HepG2 (cell line): ENCODE measurements at regions not wholly inside any gene's neighbourhood (a gene's known extent, or its start where the extent isn't known, plus 50 kb on each side); places are given as distances from the start of the nearest gene placed in this dataset.

Source experiments
- NR3C1 ChIP-seq: sonication (generic); formaldehyde crosslinking; IDR thresholded peaks from 2 replicates; pipeline ENCODE4 v1.4.0; 2020; ENCODE audit warnings: missing genetic modification reagents
- THRA ChIP-seq: sonication (generic); formaldehyde crosslinking; IDR thresholded peaks from 2 replicates; pipeline ENCODE4 v1.4.0; 2020; ENCODE audit warnings: missing genetic modification reagents, borderline replicate concordance
- TRAFD1 ChIP-seq: sonication (generic); formaldehyde crosslinking; IDR thresholded peaks from 2 replicates; pipeline ENCODE4 v1.5.1; 2020; ENCODE audit warnings: missing genetic modification reagents, mild to moderate bottlenecking, borderline replicate concordance
- ZNF646 ChIP-seq: sonication (generic); formaldehyde crosslinking; IDR thresholded peaks from 2 replicates; pipeline ENCODE4 v1.9.0; 2021; ENCODE audit warnings: mild to moderate bottlenecking, missing genetic modification reagents
- ZNF747 ChIP-seq: sonication (generic); formaldehyde crosslinking; IDR thresholded peaks from 2 replicates; pipeline ENCODE4 v1.8.1; 2023; ENCODE audit warnings: missing genetic modification reagents, mild to moderate bottlenecking, borderline replicate concordance
- TF ChIP-seq, protein P1 (sequence below): sonication (generic); formaldehyde crosslinking; IDR thresholded peaks from 2 replicates; pipeline ENCODE4 v1.5.0; 2020; ENCODE audit warnings: mild to moderate bottlenecking, missing genetic modification reagents, borderline replicate concordance

DNA sequence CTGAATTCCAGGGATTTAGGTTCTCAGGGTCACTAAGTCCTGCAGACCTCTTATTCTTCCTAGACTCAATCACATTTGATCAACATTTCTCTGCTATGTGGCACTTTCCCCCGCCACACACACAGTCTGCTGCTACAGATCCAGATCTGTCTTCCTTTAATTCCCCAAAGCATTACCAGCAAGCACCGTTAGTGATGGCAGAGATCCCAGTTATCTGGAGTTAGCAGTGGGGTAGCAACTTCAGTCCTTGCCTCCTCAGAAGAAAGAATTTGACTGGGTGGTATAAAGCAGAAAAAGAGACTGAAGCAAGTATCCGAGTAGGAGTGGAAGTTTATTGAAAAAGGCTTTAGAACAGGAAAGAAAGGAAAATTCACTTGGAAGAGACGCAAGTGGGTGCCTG, 100.4 kb upstream of the ETV3 start (continued):
- TF ChIP-seq THRA (CRISPR knock-in tag): no peak
- no peak for TF ChIP-seq NR3C1 (CRISPR knock-in tag)
- TF ChIP-seq ZNF747 (CRISPR knock-in tag): no peak
- TF ChIP-seq, protein P1, sequence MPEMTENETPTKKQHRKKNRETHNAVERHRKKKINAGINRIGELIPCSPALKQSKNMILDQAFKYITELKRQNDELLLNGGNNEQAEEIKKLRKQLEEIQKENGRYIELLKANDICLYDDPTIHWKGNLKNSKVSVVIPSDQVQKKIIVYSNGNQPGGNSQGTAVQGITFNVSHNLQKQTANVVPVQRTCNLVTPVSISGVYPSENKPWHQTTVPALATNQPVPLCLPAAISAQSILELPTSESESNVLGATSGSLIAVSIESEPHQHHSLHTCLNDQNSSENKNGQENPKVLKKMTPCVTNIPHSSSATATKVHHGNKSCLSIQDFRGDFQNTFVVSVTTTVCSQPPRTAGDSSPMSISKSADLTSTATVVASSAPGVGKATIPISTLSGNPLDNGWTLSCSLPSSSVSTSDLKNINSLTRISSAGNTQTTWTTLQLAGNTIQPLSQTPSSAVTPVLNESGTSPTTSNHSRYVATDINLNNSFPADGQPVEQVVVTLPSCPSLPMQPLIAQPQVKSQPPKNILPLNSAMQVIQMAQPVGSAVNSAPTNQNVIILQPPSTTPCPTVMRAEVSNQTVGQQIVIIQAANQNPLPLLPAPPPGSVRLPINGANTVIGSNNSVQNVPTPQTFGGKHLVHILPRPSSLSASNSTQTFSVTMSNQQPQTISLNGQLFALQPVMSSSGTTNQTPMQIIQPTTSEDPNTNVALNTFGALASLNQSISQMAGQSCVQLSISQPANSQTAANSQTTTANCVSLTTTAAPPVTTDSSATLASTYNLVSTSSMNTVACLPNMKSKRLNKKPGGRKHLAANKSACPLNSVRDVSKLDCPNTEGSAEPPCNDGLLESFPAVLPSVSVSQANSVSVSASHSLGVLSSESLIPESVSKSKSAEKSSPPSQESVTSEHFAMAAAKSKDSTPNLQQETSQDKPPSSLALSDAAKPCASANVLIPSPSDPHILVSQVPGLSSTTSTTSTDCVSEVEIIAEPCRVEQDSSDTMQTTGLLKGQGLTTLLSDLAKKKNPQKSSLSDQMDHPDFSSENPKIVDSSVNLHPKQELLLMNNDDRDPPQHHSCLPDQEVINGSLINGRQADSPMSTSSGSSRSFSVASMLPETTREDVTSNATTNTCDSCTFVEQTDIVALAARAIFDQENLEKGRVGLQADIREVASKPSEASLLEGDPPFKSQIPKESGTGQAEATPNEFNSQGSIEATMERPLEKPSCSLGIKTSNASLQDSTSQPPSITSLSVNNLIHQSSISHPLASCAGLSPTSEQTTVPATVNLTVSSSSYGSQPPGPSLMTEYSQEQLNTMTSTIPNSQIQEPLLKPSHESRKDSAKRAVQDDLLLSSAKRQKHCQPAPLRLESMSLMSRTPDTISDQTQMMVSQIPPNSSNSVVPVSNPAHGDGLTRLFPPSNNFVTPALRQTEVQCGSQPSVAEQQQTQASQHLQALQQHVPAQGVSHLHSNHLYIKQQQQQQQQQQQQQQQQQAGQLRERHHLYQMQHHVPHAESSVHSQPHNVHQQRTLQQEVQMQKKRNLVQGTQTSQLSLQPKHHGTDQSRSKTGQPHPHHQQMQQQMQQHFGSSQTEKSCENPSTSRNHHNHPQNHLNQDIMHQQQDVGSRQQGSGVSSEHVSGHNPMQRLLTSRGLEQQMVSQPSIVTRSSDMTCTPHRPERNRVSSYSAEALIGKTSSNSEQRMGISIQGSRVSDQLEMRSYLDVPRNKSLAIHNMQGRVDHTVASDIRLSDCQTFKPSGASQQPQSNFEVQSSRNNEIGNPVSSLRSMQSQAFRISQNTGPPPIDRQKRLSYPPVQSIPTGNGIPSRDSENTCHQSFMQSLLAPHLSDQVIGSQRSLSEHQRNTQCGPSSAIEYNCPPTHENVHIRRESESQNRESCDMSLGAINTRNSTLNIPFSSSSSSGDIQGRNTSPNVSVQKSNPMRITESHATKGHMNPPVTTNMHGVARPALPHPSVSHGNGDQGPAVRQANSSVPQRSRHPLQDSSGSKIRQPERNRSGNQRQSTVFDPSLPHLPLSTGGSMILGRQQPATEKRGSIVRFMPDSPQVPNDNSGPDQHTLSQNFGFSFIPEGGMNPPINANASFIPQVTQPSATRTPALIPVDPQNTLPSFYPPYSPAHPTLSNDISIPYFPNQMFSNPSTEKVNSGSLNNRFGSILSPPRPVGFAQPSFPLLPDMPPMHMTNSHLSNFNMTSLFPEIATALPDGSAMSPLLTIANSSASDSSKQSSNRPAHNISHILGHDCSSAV (CRISPR knock-in tag): no peak
- no peak for TF ChIP-seq TRAFD1 (CRISPR knock-in tag)
- TF ChIP-seq ZNF646 (CRISPR knock-in tag): no peak
